C4-2B (cell line): ENCODE measurements at regions not wholly inside any gene's neighbourhood (a gene's known extent, or its start where the extent isn't known, plus 50 kb on each side); places are given as distances from the start of the nearest gene placed in this dataset.

Experiments used
- ZFX ChIP-seq: fragments of 450-650 bp; IDR thresholded peaks from 2 replicates; pipeline ENCODE4 v1.6.1; 2017
- TF ChIP-seq, protein P1 (sequence below): fragments of 450-650 bp; conservative IDR thresholded peaks from 2 replicates; pipeline ENCODE4 v1.5.1; 2017; ENCODE audit warnings: mild to moderate bottlenecking

DNA sequence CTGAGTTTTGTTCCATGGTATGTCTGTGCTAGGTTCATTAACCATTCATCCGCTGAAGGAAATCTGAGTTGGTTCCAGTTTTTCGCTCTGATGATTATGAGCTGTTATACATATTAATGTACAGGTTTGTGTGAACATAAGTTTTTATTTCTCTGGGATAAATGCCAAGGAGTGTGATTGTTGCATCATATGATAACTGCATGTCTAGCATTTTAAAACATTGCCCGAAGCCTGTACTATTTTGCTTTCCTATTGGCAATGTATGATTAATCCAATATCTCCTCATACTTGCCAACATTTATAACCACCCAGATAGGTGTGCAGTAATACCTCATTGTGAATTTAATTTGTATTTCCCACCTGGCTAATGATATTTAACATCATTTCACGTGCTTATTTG, 322.7 kb downstream of the ZNF326 start:
- TF ChIP-seq, protein P1, sequence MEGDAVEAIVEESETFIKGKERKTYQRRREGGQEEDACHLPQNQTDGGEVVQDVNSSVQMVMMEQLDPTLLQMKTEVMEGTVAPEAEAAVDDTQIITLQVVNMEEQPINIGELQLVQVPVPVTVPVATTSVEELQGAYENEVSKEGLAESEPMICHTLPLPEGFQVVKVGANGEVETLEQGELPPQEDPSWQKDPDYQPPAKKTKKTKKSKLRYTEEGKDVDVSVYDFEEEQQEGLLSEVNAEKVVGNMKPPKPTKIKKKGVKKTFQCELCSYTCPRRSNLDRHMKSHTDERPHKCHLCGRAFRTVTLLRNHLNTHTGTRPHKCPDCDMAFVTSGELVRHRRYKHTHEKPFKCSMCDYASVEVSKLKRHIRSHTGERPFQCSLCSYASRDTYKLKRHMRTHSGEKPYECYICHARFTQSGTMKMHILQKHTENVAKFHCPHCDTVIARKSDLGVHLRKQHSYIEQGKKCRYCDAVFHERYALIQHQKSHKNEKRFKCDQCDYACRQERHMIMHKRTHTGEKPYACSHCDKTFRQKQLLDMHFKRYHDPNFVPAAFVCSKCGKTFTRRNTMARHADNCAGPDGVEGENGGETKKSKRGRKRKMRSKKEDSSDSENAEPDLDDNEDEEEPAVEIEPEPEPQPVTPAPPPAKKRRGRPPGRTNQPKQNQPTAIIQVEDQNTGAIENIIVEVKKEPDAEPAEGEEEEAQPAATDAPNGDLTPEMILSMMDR, result no peak
- no peak for TF ChIP-seq ZFX
